PC-9 (cell line): ENCODE measurements at regions not wholly inside any gene's neighbourhood (a gene's known extent, or its start where the extent isn't known, plus 50 kb on each side); places are given as distances from the start of the nearest gene placed in this dataset.

Experiments used
- CTCF ChIP-seq: fragments of 200-600 bp; sonication (generic); conservative IDR thresholded peaks from 2 replicates; pipeline ENCODE4 v1.6.1; 2017; ENCODE audit warnings: mixed run types, antibody characterized with exemption, mild to moderate bottlenecking, moderate library complexity
- EZH2 ChIP-seq: fragments of 200-600 bp; sonication (generic); IDR thresholded peaks from 2 replicates; pipeline ENCODE4 v1.8.0; 2017; ENCODE audit warnings: antibody characterized with exemption, low read depth

DNA sequence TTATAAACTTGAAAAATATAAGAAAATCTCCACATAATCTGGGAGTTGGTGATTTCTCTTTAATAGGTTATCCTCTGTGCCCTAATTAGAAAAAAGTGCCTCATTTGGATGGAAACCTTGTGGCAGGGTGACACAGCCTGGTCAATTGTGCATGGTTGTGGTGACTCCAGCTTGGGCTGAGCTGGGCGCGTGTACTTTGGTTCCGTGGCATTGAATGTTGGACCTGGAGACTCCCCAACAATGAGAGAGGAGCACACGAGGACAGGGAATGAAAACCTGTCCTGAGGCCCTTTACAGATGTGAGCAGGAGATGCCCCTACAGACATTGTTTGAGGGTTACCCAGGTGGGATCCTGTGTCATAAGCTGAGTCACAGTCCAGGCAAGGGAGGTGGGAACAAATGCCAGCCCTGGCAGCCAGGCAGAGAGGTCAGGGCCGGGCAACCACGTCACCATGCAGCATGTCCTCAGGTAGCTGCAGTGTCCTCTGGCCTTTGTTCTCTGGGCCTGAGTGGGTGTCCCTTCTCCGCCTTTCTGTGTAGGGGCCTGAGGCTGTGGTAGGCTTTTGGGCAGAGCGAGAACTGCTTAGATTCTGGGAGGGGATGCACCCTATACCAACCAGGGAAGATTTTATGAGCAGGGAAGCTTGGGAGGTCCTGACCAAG, 147.4 kb upstream of the TBX20 start:
- TF ChIP-seq EZH2 (no peak), CTCF (no peak)
